Activated CD8-positive, alpha-beta memory T cell treated with anti-CD3 and anti-CD28 coated beads for 1 hour (primary cell): ENCODE measurements at regions not wholly inside any gene's neighbourhood (a gene's known extent, or its start where the extent isn't known, plus 50 kb on each side); places are given as distances from the start of the nearest gene placed in this dataset.

ENCODE experiments used
- DNase-seq, 2 donors: peaks; one replicate each; pipeline ENCODE4 v3.0.0-alpha.2; 2020; ENCODE audit warnings: low read depth in 1 of 2; ENCODE audit errors: extremely low read depth in 1 of 2

DNA sequence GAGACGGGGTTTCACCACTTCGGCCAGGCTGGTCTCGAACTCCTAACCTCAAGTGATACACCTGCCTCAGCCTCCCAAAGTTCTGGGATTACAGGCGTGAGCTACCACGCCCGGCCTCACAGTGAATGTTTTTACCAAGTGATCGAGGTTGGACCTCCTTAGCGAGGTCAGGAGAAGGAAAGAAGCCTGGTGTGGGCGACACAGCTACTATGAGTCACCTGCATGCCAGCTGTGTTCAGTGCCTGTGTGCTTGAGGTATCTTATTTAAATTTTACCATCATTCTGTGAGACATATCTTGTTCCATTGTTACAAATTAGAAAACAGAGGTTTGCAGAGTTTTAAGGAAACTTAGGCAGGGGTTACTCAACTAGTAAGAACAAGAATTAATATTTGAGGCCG lies 174.8 kb upstream of the DYNLRB2 start:
- DNase-seq = no peak

DNA sequence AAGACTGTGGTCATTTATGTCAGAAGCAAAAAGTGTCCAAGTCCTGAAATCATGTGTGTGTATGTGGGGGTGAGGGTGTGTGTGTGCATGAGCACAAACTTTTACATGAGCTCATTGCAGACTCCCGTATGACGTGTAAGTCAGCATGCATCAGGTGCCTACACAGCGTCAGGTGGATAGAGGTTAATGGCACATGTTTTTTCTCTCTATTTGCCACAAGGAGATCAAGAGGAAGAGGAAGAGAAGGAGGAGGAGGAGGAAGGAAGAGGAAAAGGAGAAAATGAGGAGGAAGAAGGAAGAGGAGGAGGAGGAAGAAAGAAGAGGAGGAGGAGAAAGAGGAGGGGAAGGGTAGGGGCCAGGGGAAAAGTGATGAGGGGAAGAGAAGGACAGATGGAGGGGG lies 178.0 kb upstream of the DYNLRB2 start:
- DNase-seq = no peak

DNA sequence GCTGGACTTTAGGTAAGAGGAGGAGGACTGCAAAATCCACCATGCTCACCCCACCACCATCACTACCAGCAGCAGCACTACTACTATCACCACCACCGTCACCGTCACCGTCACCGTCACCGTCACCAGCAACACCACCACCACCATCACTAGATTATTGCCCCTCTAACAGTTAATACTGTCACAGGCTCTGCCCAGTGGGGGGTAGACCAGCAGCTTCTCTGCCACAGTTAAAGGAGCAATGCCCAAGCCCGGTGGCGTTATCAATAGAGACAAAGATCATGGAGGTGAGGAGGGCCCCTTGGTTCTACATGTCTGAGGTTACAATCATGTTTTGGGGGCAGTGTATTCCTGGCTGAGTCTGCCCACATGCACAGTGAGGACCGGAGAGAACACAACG lies 184.4 kb upstream of the DYNLRB2 start:
- no peak for DNase-seq

DNA sequence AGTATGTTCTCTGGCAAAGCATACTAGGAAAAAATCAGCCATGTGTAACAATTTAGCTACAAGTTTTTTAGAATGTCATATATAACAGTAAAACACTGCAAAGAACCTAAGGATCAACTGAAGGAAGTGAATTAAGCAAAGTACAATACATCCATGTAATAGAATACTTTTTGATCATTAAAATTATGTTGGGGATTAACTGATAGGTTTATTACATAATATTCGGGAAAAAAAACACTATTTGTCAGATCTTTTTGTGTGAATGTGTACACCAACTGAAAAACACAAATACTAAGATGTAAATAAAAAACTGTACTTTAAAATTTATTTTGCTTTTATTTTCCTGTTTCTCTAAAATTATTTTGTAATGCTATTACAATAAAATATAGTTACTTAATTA lies 185.5 kb upstream of the DYNLRB2 start:
- DNase-seq = no peak

DNA sequence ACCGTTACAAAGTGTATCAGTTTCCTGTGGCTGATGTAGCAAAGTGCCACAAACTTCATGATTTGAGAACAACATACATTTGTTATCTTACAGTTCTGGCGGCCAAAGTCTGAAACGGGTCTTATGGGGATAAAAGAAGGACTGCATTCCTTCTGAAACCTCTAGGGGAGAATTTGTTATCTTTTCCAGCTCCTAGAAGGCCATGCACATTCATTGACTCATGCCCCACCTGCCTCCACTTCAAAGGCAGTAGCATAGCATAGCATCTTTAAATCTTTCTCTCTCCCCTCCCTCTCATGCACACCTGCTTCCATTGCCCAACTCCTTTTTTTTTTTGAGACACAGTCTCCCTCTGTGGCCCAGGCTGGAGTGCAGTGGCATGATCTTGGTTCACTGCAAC lies 190.7 kb upstream of the DYNLRB2 start:
- no peak for DNase-seq

DNA sequence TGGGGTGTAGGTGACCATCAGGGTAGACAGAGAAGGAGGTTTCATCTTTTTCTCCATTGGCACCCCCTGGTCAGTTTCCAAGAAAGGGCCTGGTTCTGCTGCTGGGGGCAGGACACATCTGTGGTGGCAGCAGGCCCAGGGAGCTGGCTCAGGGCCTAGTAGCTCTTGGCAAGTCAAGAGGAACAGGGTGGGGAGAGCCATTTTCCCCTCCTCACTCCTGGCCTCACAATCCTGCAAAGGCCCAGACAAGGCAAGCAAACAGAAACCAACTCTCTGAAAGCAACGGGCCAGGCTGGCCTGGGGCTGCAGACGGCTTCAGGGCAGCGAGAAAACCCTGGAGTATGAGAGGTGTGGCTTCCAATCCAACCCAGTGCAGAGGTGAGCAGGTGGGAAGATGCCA lies 192.9 kb upstream of the DYNLRB2 start:
- DNase-seq = no peak

DNA sequence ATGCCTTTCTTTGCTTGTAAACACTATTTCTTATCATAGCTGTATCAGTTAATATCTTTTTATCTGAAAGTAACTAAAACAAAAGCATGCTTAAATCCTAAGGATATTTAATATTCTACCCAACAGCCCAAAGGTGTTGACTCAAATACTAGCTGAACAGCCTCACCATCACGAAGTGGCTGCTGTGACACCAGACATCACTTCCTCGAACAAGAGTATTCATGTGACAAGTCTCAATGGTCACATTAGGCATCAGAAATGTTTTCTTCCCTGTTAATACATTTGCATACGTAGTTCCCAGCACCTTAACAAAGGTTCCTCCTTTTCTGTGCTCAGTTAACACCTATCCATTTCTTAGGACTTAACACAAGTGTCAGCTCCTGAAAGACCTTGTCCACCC lies 193.8 kb upstream of the DYNLRB2 start:
- DNase-seq = no peak

DNA sequence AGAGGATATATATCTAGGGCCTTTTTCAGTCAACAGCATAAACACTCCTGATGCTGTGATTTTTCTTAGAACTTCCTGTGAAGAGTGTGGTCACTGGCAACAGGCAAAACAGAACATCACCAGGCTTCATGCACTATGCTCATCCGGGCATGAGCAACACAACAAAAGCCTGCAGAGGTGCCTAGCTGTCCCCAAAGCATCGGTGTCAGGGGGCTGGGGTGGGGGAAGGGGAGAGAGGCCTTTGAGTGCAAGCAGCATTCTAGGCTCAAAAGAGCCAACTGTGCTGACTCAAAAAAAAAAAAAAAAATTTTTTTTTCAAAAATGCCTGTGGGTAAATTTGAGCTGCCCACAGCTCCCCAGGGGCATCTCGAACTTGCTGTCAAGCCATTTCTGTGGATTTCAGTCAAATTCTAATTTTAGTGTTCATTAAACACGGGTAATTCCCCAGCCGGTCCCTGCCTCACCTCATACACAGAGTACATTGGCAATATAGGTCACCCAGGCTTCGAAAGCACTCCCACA lies 194.6 kb upstream of the DYNLRB2 start:
- no peak for DNase-seq

DNA sequence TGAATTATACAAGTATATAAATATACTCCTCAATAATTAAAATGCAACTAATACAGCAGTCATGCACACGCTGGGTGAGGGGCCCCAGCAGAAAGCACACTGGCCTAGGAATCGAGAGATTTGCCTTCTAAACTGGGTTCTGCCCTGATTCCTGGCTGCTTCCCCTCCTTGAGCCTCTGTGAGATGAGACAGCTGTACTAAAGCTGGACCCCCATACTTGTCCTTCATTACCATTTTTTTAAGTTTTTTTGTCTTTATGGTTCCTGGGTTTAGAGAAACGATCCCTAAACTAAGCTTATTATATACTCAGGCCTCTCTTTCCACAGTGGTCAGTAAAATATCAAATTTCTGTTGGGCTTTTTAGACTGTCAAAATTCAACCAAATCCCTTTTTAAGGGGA lies 195.1 kb upstream of the DYNLRB2 start:
- DNase-seq = no peak

DNA sequence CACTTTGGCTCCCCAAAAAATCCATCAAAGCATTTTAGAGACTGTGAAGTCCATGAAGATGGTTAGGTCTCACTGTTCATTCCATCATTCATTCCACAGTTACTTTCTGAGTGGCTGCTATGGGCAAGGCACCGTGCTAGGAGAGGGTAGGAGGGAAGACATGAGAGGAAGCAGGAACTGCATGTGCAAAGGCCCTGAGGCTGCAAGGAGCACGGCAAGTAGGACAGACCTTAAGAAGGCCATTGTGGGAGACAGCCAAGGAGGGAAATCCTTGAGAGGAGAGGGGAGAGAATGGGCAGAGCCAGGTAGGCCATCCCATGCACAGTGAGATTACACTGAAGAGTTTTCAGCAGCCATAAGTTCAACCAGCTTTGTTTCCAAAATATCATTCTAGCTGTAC lies 196.2 kb upstream of the DYNLRB2 start:
- DNase-seq = no peak

DNA sequence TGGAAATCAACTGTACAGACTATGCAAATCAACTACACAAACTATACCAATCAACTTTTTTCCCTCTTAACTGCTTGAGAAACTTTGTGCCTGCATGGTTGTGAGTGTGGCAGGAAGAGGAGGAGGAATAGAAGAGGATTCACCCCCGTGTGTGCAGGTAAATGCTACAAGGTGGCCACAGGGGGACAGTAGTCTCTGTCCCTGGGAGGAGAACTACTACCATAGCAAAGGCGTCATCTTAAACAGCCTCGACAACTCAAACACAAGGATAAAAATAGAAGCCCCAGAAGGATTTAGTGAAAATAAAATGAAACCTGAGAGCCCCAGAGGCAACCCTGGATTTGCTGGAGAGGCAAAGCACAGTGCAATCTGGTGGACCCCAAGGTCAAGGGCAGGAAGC lies 199.5 kb upstream of the DYNLRB2 start:
- no peak for DNase-seq

DNA sequence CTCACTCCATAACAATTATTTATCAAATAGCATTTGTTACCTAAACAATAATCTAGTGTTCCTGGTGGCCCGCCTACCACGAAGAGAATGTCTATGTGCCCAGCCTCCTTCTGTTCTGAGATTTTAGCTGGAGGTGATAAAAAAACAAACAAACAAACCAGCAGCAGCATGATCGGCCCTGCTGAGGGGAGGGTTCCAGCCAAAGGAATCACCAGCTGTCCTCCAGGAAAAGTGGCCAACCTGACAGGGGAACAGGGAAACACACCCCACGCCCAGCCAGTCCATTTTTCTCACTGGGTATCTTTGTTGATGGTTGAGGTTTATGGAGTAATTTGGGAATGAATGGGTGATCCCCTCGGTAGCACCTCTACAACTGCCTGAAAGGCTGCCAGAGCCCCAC lies 203.0 kb upstream of the DYNLRB2 start:
- no peak for DNase-seq

DNA sequence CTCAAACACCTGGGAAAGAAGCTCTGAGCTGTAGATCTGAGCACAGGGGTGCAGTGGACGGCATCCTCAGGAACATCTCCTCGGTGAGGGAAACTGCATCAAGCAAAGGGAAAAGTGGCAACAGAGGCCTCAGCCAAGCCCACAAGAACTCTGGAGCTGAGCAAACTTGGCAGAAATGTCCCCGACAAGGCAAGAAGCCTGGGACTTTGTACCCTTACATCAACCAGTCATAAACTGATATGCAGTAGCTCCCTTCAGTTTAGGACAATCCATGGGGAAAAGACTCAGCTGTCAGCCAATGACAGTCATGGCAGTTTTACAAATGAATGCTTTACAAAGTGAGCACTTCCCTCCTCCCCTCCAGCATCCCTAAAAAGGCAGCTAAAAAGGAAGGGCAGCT lies 210.0 kb upstream of the DYNLRB2 start:
- DNase-seq = no peak

DNA sequence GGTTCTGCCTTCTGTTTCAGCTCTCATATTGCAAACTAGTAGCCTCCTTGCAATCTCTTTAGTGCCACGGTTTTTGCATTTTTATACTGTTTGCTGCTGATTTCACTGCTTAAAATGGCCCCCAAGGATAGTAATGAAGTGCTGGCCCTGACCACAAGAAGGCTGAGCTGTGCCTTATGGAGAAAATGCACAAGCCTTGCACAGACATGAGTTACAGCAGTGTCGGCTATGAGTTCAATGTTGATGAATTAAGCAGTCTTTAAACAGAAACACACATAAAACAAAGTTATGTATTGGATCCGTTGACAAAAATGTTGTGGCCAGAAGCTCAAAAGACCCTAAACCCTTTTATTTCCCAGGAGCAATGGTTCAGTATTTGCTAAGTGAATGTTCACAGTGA lies 210.6 kb upstream of the DYNLRB2 start:
- no peak for DNase-seq

DNA sequence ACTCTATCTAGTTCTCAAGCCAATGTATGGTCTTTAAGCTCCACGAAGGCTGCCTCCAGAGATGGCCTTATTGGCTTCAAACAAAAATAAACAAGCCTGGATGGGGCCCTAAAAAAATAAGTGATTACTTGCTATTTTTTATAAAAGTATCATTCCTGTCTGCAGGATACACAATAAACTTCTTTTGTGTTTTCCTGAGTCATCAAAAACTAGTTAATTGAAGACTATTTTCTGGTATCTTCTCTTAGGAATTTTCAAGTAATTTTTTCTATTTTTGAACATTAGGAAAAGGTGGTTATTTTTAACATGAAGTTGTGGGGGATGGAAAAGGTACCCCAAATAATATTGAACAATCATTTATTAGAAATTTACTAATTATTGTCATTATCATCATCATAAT lies 213.1 kb upstream of the DYNLRB2 start:
- DNase-seq = no peak

DNA sequence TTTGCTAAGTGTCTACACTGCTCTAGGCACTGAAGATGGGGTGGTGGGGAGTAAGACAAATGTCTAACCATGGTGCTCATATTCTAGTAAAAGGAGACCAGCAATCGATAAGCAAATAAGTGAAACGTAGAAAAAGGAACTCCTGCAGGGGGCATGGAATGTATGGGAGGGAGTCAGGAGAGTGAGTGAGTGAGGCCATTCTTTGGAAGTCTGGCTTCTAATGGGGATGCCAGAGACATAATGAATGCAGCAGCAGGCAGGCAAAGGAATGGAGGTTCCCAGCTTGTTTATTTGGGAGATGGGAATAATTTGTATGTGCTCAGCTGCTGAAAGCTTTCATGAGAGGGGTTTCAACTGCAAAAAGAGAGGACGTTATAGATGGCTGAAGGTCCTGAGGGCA lies 216.4 kb upstream of the DYNLRB2 start:
- DNase-seq = no peak

DNA sequence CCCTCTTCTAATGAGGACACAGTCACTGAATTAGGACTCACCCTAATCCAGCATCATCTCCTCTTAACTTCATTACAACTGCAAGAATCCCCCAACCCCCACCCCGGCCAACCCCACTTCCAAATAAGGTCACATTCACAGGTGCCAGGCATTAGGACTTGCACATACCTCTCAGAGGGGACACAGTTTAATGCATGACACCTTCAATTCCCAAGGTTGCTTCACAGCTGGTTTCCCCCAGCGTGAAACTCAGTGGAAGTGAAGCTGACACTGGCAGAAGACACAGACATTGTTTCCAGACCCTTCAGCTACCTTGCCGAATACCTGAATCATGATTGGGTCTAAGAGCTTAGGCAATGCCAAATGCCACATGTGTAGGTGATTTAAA lies 217.0 kb upstream of the DYNLRB2 start:
- no peak for DNase-seq

DNA sequence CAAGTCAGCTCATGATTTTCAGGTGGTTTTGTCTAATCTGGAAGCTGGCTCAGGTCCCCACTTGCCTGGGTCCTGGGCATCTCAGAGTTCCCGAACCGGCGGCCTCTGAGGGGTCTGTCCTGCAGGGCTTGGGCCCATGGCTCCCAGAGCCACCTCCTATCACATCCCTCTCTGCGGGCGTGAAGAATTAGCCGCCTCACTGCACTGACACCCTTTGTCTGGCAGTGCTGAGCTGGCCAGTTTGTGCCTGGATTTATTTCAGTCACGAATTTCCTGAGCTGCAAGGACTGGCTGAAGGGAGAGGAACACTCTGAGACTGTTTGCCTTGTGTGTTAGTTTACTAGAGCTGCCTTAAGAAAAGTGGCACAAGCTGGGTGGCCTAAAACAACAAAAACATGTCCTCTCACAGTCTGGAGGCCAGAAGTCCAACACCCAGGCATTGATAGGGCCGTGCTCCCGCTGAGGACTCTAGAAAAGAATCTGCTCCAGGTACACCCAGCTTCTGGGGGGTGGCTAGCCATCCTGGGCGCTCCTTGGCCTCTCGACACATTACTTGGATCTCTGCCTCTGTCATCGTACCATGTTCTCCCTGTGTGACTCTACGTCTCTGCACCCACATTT lies 217.5 kb upstream of the DYNLRB2 start:
- DNase-seq = no peak

DNA sequence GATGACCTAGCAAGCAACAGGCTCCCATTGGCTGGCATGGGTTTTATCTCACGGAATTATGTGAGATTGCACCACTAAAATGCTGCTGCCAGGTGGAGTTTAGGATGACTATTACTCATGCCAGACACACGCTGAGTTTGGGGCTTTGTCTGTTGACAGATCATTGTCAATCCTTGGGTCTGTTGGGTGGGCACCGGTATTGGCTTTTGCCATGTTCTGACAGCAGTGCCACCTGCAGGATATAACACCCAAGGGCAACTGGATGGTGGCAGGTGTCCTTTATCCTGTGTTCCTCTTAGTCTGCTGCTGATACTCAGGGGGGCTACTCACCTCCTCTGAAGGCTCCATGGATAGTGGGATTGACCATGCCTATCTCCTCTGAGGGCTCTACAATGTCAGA lies 221.6 kb upstream of the DYNLRB2 start:
- no peak for DNase-seq

DNA sequence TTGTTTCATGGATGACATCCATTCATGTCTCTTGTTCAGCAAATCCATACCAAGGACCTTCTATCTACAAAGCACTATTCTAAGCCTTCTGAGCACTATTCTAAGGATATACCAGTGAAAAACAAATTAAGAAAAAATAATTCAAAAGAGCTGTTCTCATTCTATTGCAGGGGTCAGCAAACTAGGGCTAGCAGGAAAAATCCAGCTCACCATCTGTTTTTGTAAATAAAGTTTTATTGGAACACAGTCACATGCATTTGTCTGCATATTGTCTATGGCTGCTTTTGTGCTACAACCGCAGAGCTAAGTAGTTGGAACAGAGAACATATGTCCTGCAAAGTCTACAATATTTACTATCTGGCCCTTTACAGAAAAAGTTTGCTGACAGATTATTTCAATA lies 222.7 kb upstream of the DYNLRB2 start:
- no peak for DNase-seq

DNA sequence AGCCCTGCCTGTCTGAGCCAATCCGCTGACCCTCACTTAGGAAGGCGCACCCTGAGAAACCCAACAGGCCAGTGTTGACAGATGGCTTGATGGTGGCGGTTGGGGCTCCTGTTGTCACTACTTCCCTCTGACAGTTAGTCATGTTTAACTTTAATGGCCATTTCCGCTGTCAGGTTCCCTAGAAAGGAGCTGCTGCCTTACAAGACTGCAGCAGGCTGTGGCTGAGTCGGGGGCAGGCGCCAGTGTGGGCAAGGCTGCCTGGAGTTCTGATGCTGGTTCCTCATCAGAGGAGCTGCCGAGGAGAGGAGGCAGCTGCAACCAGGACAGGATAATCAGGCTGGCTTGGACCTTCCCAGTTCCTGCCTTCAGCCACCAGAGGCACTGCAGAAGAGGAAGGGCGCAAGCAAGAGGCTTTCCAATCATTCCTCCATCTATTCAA lies 223.2 kb upstream of the DYNLRB2 start:
- no peak for DNase-seq

DNA sequence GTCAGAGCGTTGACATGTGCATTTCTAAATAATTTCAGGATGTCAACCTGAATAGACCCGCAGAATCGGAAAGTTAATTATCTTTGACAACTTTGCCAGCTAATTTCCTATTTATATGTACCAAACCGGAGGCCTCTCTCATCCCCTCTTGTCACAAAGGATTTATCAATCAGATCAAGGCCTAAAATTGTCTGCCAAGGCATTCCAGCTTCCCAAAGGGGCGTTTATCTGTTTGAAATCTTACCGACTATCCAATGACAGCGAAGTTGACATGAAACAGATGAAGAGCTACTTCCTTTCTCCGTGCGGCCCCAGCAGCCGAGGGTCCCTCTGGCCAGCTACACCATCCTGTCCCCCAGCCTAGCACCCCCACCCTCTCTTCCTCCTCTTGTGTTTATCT lies 223.7 kb upstream of the DYNLRB2 start:
- no peak for DNase-seq

DNA sequence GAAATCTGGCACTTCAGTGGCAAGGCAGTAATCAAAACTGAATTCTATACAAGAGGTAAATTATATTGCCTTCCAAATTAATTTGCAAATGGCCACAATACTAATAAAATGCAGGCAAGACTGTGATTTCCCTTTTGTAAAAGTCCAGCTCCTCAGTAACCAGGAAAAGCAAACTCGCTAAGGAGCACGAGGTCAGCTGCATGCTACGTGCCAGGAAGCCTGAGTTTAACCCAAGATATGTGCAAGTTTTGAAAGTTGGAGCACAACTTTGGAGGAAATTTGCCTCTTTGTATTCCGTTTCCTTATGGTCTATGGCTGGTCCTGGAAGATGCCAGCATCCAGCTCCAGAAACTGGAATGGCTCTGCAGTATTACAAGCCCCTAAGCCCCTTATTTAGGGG lies 226.8 kb upstream of the DYNLRB2 start:
- DNase-seq = no peak
